IMR-90 (cell line): ENCODE measurements at regions not wholly inside any gene's neighbourhood (a gene's known extent, or its start where the extent isn't known, plus 50 kb on each side); places are given as distances from the start of the nearest gene placed in this dataset.

Experiments
- ATAC-seq: fragments of 200-7000 bp; cut with Tn5 transposase; 2 replicates; pipeline ENCODE4 v1.9.1; 2020; ENCODE audit warnings: low read depth, mild to moderate bottlenecking, moderate library complexity
- BruUV-seq: library from RNA; stranded (reverse); fragments of 400-500 nt; replicated peaks from 2 replicates; lab custom pipeline; 2021; lab: Mats Ljungman, UMichigan
- CTCF ChIA-PET: fragments of 300-600 bp; formaldehyde crosslinking; extraction: SDS; loops from one replicate; lab custom pipeline; 2021; ENCODE audit warnings: antibody characterized with exemption; lab: Yijun Ruan, JAX
- POLR2A ChIA-PET: fragments of 300-600 bp; sonication (Branson Sonifier 250); formaldehyde crosslinking; loops from one replicate; lab custom pipeline; 2022; ENCODE audit warnings: antibody characterized with exemption; ENCODE audit not compliant: unreplicated experiment; lab: Charles Lee
- DNase-seq: peaks from one replicate; pipeline ENCODE4 v3.0.0; 2013
- H2AFZ ChIP-seq: replicated peaks from 2 replicates; pipeline ENCODE3; 2013; ENCODE audit warnings: low read length, mild to moderate bottlenecking; ENCODE audit not compliant: poor library complexity
- H2AK5ac ChIP-seq: 2 replicates; pipeline ENCODE4 v1.6.1; 2013; ENCODE audit warnings: low read depth, low read length, inconsistent platforms
- H2AK9ac ChIP-seq: replicated peaks from 2 replicates; pipeline ENCODE3; 2013; ENCODE audit warnings: mild to moderate bottlenecking, low read depth, low read length, moderate library complexity; ENCODE audit not compliant: poor library complexity
- H2BK120ac ChIP-seq: 2 replicates; pipeline ENCODE4 v1.6.1; 2013; ENCODE audit warnings: low read depth, low read length, inconsistent platforms
- H2BK15ac ChIP-seq: 3 replicates; pipeline ENCODE4 v1.6.1; 2013; ENCODE audit warnings: low read depth, low read length, inconsistent platforms
- H2BK20ac ChIP-seq: 2 replicates; pipeline ENCODE4 v1.6.1; 2013; ENCODE audit warnings: low read depth, mild to moderate bottlenecking, inconsistent platforms, low read length, moderate library complexity
- H2BK5ac ChIP-seq: 2 replicates; pipeline ENCODE4 v1.6.1; 2013; ENCODE audit warnings: mild to moderate bottlenecking, low read depth, low read length, inconsistent platforms; ENCODE audit not compliant: poor library complexity, severe bottlenecking
- H3K14ac ChIP-seq: replicated peaks from 2 replicates; pipeline ENCODE4 v1.6.1; 2013; ENCODE audit warnings: low read depth, low read length, inconsistent platforms
- H3K18ac ChIP-seq: 2 replicates; pipeline ENCODE4 v1.6.1; 2013; ENCODE audit warnings: low read depth, low read length, control low read depth
- H3K23ac ChIP-seq: 2 replicates; pipeline ENCODE4 v1.6.1; 2013; ENCODE audit warnings: low read depth, low read length, inconsistent platforms
- H3K27ac ChIP-seq: 2 replicates; pipeline ENCODE4 v1.5.1; 2013; ENCODE audit warnings: mild to moderate bottlenecking, control low read depth, low read length; ENCODE audit not compliant: insufficient read depth
- H3K27me3 ChIP-seq: 2 replicates; pipeline ENCODE4 v1.6.1; 2013; ENCODE audit warnings: low read length; ENCODE audit not compliant: control insufficient read depth, insufficient read depth
- H3K36me3 ChIP-seq: 2 replicates; pipeline ENCODE4 v1.6.1; 2013; ENCODE audit warnings: low read length, mixed read lengths; ENCODE audit not compliant: control insufficient read depth, insufficient read depth
- H3K4ac ChIP-seq: 2 replicates; pipeline ENCODE4 v1.6.1; 2013; ENCODE audit warnings: low read depth, low read length, inconsistent platforms
- H3K4me1 ChIP-seq: 2 replicates; pipeline ENCODE4 v1.6.1; 2013; ENCODE audit warnings: low read length, mixed read lengths; ENCODE audit not compliant: control insufficient read depth, insufficient read depth
- H3K4me2 ChIP-seq: 2 replicates; pipeline ENCODE4 v1.6.1; 2013; ENCODE audit warnings: low read depth, mild to moderate bottlenecking, control low read depth, low read length, moderate library complexity
- H3K4me3 ChIP-seq: 2 replicates; pipeline ENCODE4 v1.5.1; 2013; ENCODE audit warnings: low read depth, mild to moderate bottlenecking, control low read depth, low read length, moderate library complexity; ENCODE audit not compliant: insufficient read depth
- H3K56ac ChIP-seq: 2 replicates; pipeline ENCODE4 v1.6.1; 2013; ENCODE audit warnings: low read length, inconsistent platforms; ENCODE audit not compliant: insufficient read depth; ENCODE audit errors: extremely low read depth
- H3K79me1 ChIP-seq, 2 experiments: 2 replicates each; pipeline ENCODE4 v1.6.1; 2013; ENCODE audit warnings: low read length in 2 of 2, inconsistent platforms in 1 of 2, low read depth in 1 of 2
- H3K9ac ChIP-seq: 2 replicates; pipeline ENCODE4 v1.6.1; 2013; ENCODE audit warnings: low read depth, low read length, control low read depth
- H3K9me1 ChIP-seq: 2 replicates; pipeline ENCODE4 v1.6.1; 2013; ENCODE audit warnings: low read length, inconsistent platforms; ENCODE audit not compliant: insufficient read depth
- H3K9me3 ChIP-seq: 2 replicates; pipeline ENCODE4 v1.6.1; 2013; ENCODE audit warnings: low read length; ENCODE audit not compliant: control insufficient read depth, insufficient read depth
- H4K20me1 ChIP-seq: 2 replicates; pipeline ENCODE4 v1.6.1; 2013; ENCODE audit warnings: low read length, inconsistent platforms; ENCODE audit not compliant: insufficient read depth
- H4K5ac ChIP-seq: 2 replicates; pipeline ENCODE4 v1.6.1; 2013; ENCODE audit warnings: mild to moderate bottlenecking, low read depth, low read length, control low read depth
- H4K8ac ChIP-seq, 2 experiments: 2 replicates each; pipeline ENCODE4 v1.6.1; 2013; ENCODE audit warnings: low read depth in 2 of 2, low read length in 2 of 2, control low read depth in 1 of 2, inconsistent platforms in 1 of 2
- H4K91ac ChIP-seq: 2 replicates; pipeline ENCODE4 v1.6.1; 2013; ENCODE audit warnings: low read depth, low read length, inconsistent platforms; ENCODE audit not compliant: insufficient read depth
- RAD21 ChIP-seq: IDR thresholded peaks from 2 replicates; pipeline ENCODE4 v1.6.1; 2012; ENCODE audit warnings: low read length, improper control_type of control experiment
- RFX5 ChIP-seq: IDR thresholded peaks from 2 replicates; pipeline ENCODE4 v1.8.0; 2012; ENCODE audit warnings: low read depth, mild to moderate bottlenecking, low read length, moderate library complexity
- WGBS, 2 experiments: methylation state at CpG; one replicate each; pipeline versions ENCODE4 v1.1.5 to v1.1.7; 2013; ENCODE audit warnings: missing lambda C conversion rate in 2 of 2; ENCODE audit not compliant: insufficient read length in 1 of 2; ENCODE audit errors: extremely low coverage in 2 of 2; 5-methylcytosine and 5-hydroxymethylcytosine counted together
- dilution Hi-C: fragments of 300-500 bp; cut with HindIII; formaldehyde crosslinking; loops from one replicate; pipeline ENCODE4 v1.14.3; 2018; ENCODE audit warnings: low sequenced_read_pairs; ENCODE audit not compliant: unreplicated experiment
- in situ Hi-C: fragments of 300-500 bp; cut with MboI; formaldehyde crosslinking; loops from 3 replicates; pipeline ENCODE4 v1.14.3; 2019; ENCODE audit warnings: low sequenced_read_pairs, inconsistent platforms, mixed read lengths
- intact Hi-C: fragments of 100-400 bp; cut with micrococcal nuclease; formaldehyde crosslinking; loops from 2 replicates; pipeline ENCODE4 v1.10.0; 2022
- TF ChIP-seq, protein P1 (sequence below): fragments of 150-350 bp; IDR thresholded peaks from 2 replicates; pipeline ENCODE4 v1.6.1; 2016; ENCODE audit warnings: low read depth, mild to moderate bottlenecking, low read length, moderate library complexity, borderline replicate concordance

GRCh38 chr17:21539146-21539545 is 153.2 kb upstream of the KCNJ18 start:
- Histone ChIP-seq H3K23ac (no peak overlapping the region), H3K56ac (no peak overlapping the region), H3K9me1 (no peaks in the 10 kb centered on the region; the same call in 1 of the 2 replicates), H2AFZ (no peak overlapping the region), H4K5ac (no peak overlapping the region), H2BK5ac (no peak overlapping the region), H3K14ac (no peak overlapping the region), H3K9me3 (no peaks in the 10 kb centered on the region), H3K4me2 (no peak overlapping the region), H3K27me3 (no peaks in the 10 kb centered on the region), H3K18ac (no peak overlapping the region), H2BK20ac (no peak overlapping the region), H3K79me1 (peaks cover 18 to 59% of the 10 kb centered on the region in 2 experiments), H3K4me3 (no peak overlapping the region), H4K8ac (no peak overlapping the region), H2BK120ac (no peak overlapping the region), H3K27ac (no peak overlapping the region), H3K4me1 (no peaks in the 10 kb centered on the region; the same call in 1 of the 2 replicates), H3K4ac (no peak overlapping the region), H4K20me1 (peaks cover 40% of the 10 kb centered on the region), H3K36me3 (peaks cover 33% of the 10 kb centered on the region), H2AK9ac (no peak overlapping the region), H2AK5ac (no peak overlapping the region), H3K9ac (no peak overlapping the region), H4K91ac (no peak overlapping the region), H2BK15ac (no peak overlapping the region)
- no CpG with 5 or more reads among the region's 2 CpGs for WGBS, 2 experiments
- in situ Hi-C loops (no loop called here), dilution Hi-C loops (no loop called here), intact Hi-C loops (no loop called here)
- ATAC-seq (no peak), DNase-seq (peak; percentile 27)
- BruUV-seq = no TSS peak
- CTCF ChIA-PET = no interaction called here
- POLR2A ChIA-PET = no interaction called here
- TF ChIP-seq RAD21 (no peak), RFX5 (no peak)
- TF ChIP-seq, protein P1, sequence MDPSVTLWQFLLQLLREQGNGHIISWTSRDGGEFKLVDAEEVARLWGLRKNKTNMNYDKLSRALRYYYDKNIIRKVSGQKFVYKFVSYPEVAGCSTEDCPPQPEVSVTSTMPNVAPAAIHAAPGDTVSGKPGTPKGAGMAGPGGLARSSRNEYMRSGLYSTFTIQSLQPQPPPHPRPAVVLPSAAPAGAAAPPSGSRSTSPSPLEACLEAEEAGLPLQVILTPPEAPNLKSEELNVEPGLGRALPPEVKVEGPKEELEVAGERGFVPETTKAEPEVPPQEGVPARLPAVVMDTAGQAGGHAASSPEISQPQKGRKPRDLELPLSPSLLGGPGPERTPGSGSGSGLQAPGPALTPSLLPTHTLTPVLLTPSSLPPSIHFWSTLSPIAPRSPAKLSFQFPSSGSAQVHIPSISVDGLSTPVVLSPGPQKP = no peak
